ENCODE measurements at regions not wholly inside any gene's neighbourhood (a gene's known extent, or its start where the extent isn't known, plus 50 kb on each side); places are given as distances from the start of the nearest gene placed in this dataset.

- no peak for DNase-seq
Observed at GRCh38 chr14:27123162-27123561, 525.3 kb upstream of the NOVA1 start.

GRCh38 chr14:27127838-27128237, 530.0 kb upstream of the NOVA1 start:
- no peak for DNase-seq

GRCh38 chr14:27134200-27134599, 536.4 kb upstream of the NOVA1 start:
- DNase-seq: no peak

GRCh38 chr14:27145170-27145569, 547.3 kb upstream of the NOVA1 start:
- no peak for DNase-seq

GRCh38 chr14:27148143-27148542, 550.3 kb upstream of the NOVA1 start:
- DNase-seq: no peak

- DNase-seq: no peak
Observed at GRCh38 chr14:27164139-27164538, 566.3 kb upstream of the NOVA1 start.

DNA sequence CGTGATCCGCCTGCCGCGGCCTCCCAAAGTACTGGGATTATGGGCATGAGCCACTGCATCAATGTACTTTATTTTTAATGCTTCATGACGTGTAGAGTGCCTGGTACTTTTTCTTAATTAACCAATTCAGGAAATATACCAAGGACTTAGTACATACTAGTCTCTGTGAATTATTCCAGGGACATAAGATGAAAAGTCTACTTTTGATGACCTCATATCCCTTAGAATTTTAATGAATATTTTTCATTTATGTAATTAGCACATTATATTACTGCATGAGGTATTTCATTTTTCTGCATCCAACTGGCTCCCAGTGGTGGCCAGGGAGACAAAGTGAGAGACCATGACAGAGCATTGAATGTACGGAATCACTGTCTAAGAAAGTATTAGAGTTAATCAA, 577.7 kb upstream of the NOVA1 start:
- no peak for DNase-seq

GRCh38 chr14:27181333-27181732, 583.5 kb upstream of the NOVA1 start:
- no peak for DNase-seq

GRCh38 chr14:27184427-27184826, 586.6 kb upstream of the NOVA1 start:
- no peak for DNase-seq

- no peak for DNase-seq
Observed at GRCh38 chr14:27186048-27186447, 588.2 kb upstream of the NOVA1 start.

GRCh38 chr14:27187136-27187535, 589.3 kb upstream of the NOVA1 start:
- no peak for DNase-seq

- DNase-seq: no peak
Observed at GRCh38 chr14:27190296-27190695, 592.5 kb upstream of the NOVA1 start.

GRCh38 chr14:27199272-27199671, 601.4 kb upstream of the NOVA1 start:
- DNase-seq: no peak

GRCh38 chr14:27205036-27205435, 607.2 kb upstream of the NOVA1 start:
- no peak for DNase-seq

- no peak for DNase-seq
Observed at GRCh38 chr14:27211741-27212140, 613.9 kb upstream of the NOVA1 start.

DNA sequence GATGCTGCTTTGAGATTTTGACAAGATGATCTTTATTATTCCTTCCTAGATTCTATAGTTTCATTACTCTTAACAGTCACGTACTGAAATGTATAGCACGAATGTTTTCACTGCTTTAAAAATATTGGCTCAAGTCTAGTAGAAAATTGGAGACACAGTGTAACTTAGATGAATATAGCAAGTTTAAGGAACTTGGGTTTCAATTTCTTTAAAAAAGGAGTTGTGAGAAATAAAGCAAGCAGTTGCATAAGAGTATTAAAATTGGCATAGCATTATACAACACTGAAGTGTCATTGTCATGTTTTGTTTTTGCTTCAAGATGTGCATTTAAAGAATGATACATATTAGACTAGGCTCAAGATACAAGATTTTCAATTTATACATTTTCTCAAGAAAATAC, 624.8 kb upstream of the NOVA1 start:
- DNase-seq: no peak

DNA sequence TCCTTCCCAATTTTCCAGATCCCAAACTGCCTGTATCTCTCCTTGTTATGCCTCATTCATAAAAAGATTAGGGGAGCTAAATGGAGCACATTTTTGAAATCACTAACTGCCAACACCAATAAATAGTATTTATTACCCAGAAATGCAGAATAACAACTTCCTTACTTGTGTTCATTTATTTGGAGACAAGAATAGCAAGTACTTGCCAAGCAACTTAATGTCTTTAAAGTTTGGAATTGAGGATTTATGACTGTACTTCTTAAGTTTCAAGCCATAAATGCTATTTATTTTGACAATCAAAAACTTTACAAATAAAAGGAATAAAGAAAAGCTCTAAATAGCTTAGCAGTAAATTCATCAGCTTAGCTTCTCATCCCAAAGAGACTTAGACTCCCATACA, 626.1 kb upstream of the NOVA1 start:
- no peak for DNase-seq

- DNase-seq: no peak
Observed at GRCh38 chr14:27228053-27228452, 630.2 kb upstream of the NOVA1 start.

DNA sequence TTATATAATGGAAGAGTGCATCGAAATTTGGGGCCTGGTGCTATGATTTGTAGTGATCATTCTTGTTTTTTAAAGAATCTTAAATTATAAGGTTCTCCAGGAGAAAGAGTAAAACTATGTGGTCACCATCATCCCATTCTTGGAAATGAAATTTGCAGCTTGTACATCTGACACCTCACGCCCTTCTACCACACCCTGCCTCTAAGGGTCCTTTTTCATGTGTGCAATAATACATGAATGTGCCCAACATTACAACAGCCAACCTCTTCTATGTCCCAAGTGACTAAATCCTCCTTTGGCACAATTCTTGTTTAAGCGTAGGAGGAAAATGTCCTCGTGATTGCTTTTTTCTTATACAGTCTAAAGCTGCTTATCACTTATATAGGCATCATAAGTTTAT, 636.5 kb upstream of the NOVA1 start:
- DNase-seq: no peak

DNA sequence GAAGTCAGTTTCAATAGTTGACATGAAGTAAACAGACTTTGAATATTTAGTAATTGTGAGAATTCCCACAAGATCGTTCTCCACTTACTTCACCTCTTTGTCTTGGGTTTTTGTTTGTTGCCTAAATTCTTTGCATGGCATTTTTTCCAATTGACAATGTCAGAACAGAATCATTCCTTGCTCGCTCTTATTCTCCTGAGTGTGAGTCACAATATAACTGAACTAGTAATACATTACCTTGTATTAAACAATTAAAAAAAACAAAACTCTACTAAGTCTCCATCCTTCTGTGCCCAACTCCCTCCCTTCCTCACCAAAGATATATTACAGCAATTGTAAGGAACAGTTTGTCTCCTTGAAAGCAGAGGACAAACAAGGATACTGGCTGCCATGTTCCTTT, 638.8 kb upstream of the NOVA1 start:
- DNase-seq: no peak

- DNase-seq: no peak
Observed at GRCh38 chr14:27242874-27243273, 645.0 kb upstream of the NOVA1 start.

DNA sequence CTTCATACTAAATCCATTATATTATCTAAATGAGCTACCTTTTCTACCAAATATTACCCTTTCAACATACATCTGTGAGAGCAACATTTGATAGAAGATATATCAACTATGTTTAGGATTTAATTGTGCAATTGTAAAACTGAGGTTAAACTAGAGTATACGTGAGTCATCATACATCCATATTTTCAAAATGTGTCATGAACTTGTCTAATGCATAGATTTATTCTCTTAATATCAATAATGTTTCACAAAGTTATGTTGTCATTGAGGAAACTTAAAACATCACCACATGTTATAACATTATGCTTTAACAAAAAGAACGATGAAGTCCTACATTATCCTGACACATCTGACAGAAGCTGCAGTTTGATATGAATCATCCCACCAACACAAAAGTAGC, 645.5 kb upstream of the NOVA1 start:
- DNase-seq: no peak

DNA sequence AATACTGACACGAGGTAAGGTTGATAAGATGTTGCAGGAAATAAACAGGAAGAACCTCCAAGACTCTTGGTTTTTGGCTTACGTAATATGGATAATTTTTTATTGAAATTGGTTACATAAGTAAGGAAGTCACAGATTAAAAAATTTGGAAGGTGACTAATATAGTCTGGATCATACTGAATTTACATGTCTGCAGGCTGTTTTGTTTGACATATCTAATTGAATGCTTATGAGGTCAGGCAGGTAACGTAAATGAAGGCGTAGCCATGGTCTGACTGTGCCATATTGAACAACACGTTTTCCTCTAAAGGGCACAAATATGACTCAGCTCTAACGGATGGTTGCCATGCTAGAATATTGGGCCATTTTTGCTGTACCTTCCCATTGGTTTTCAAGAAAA, 648.1 kb upstream of the NOVA1 start:
- no peak for DNase-seq

GRCh38 chr14:27253966-27254365, 656.1 kb upstream of the NOVA1 start:
- no peak for DNase-seq

- no peak for DNase-seq
Observed at GRCh38 chr14:27256805-27257204, 659.0 kb upstream of the NOVA1 start.

DNA sequence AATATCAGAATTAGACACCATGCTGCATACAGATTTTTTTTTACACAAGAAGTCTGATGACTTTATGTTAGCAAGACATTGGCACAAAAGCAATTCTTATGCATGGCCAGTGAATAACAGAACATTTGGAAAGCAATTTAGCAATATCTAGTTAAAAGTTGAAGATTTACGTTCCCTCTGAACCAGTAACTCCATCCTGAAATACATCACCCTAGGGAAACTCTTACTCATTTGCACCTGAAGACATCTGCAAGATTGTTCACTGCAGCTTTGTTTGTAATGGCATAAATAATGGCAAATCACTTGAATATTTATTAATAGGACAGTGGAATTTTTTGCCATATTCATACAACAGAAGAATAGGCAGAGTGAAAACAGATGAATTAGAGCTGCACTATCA, 670.0 kb upstream of the NOVA1 start:
- no peak for DNase-seq
